K562 (cell line): ENCODE measurements at regions not wholly inside any gene's neighbourhood (a gene's known extent, or its start where the extent isn't known, plus 50 kb on each side); places are given as distances from the start of the nearest gene placed in this dataset.

Experiments
- BCLAF1 ChIP-seq, 2 experiments: fragments of 450-650 bp in 1 of 2; IDR thresholded peaks; 2 replicates each; pipeline ENCODE4 v1.6.1; 2011 to 2017; ENCODE audit warnings: low read depth in 2 of 2, antibody characterized with exemption in 1 of 2, borderline replicate concordance in 1 of 2, low read length in 1 of 2, mild to moderate bottlenecking in 1 of 2, mixed read lengths in 1 of 2; ENCODE audit not compliant: control insufficient read depth in 1 of 2
- YY1 ChIP-seq, 3 experiments: IDR thresholded peaks; 2 replicates each; pipeline ENCODE4 v1.6.1; 2011; ENCODE audit warnings: low read length in 2 of 3, mild to moderate bottlenecking in 2 of 3, moderate library complexity in 2 of 3, borderline replicate concordance in 1 of 3, control low read depth in 1 of 3, low read depth in 1 of 3; ENCODE audit not compliant: insufficient read depth in 3 of 3, insufficient replicate concordance in 2 of 3, control insufficient read depth in 1 of 3, insufficient read length in 1 of 3; ENCODE audit errors: extremely low read depth in 1 of 3

GRCh38 chr1:17963513-17963912 lies 144.1 kb upstream of the IGSF21 start:
- TF ChIP-seq BCLAF1 (IDR thresholded peaks at IDR 0.05; ENCODE audit: borderline replicate concordance in 1 of 2, control insufficient read depth in 1 of 2, low read depth in 2 of 2, low read length in 1 of 2) (no peak), YY1 (IDR thresholded peaks at IDR 0.05; ENCODE audit: borderline replicate concordance in 1 of 3, control insufficient read depth in 1 of 3, extremely low read depth in 1 of 3, insufficient read depth in 3 of 3, insufficient read length in 1 of 3, insufficient replicate concordance in 2 of 3, low read depth in 1 of 3, low read length in 2 of 3) (no peak)
